ENCODE measurements at regions not wholly inside any gene's neighbourhood (a gene's known extent, or its start where the extent isn't known, plus 50 kb on each side); places are given as distances from the start of the nearest gene placed in this dataset.

DNA sequence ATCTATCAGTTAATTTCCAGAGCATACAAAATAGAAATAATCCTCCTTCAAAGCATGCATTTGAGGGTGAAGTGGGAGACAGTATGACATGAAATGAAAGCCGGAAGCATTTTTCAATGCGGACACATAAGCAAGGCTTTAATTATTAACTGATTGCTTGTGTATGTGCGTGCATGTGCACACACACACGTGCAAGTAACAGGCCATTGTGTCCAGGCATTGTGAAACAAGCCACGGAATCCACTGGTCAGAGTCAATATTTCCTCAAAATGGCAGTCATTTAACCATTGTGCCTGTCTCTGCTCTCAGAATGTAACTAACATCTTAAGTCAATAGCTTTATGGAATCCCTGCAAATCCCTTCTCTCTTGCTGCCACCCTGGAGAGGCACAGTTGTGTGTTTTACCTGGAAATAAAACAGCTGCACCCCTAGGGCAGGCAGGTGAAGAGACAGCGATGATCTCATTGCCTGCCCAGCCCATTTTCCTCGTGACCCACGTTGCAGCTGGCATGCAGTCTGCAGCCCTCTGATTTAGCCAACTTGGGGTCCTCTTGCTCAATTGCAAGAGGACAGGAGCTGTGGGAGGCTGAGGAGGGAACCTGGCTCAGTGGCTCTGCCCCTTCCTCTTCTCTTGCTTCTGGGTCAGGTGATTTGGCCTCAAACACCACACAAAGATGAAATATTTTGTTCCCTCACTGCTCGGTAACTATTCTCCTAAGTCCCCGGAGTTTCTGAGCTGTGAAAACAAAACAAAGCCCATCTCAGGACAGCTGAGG lies 500.9 kb upstream of the ZMIZ1 start:
- TF ChIP-seq POLR2A (IDR thresholded peaks at IDR 0.05) (no peak), CTCF (IDR thresholded peaks at IDR 0.05) (no peak)
- H3K4me3 ChIP-seq = no peak overlapping the region
- intact Hi-C loops (cut with DNase I) = no loop called here
- H3K27me3 ChIP-seq = no peaks in the 10 kb centered on the region
- no peak for DNase-seq
- H3K36me3 ChIP-seq = no peaks in the 10 kb centered on the region
- H3K27ac ChIP-seq = no peak overlapping the region
- H3K4me1 ChIP-seq = no peaks in the 10 kb centered on the region
- no peaks in the 10 kb centered on the region for H3K9me3 ChIP-seq
- WGBS (ENCODE audit: insufficient coverage, low coverage, low lambda C conversion rate, missing lambda C conversion rate) = 74% methylated on average over 10 of the region's 10 CpGs
- no peak for ATAC-seq

GRCh38 chr10:78568620-78569019 lies 500.1 kb upstream of the ZMIZ1 start:
- WGBS (ENCODE audit: insufficient coverage, low coverage, low lambda C conversion rate, missing lambda C conversion rate) = 57% methylated on average over 1 of the region's 2 CpGs
- ATAC-seq (no peak), DNase-seq (no peak)
- intact Hi-C loops (cut with DNase I) = no loop called here
- H3K36me3 ChIP-seq = no peaks in the 10 kb centered on the region
- no peak overlapping the region for H3K27ac ChIP-seq
- H3K9me3 ChIP-seq = no peaks in the 10 kb centered on the region
- TF ChIP-seq CTCF (IDR thresholded peaks at IDR 0.05) = no peak
- TF ChIP-seq POLR2A (IDR thresholded peaks at IDR 0.05) = no peak
- H3K27me3 ChIP-seq = no peaks in the 10 kb centered on the region
- H3K4me3 ChIP-seq = no peak overlapping the region
- no peaks in the 10 kb centered on the region for H3K4me1 ChIP-seq

- no peak for ATAC-seq
- no peaks in the 10 kb centered on the region for H3K9me3 ChIP-seq
- no peak overlapping the region for H3K27ac ChIP-seq
- TF ChIP-seq POLR2A (IDR thresholded peaks at IDR 0.05) (no peak), CTCF (IDR thresholded peaks at IDR 0.05) (no peak)
- no peaks in the 10 kb centered on the region for H3K36me3 ChIP-seq
- intact Hi-C loops (cut with DNase I) = no loop called here
- H3K27me3 ChIP-seq = no peaks in the 10 kb centered on the region
- no peak overlapping the region for H3K4me3 ChIP-seq
- no peak for DNase-seq
- WGBS (ENCODE audit: insufficient coverage, low coverage, low lambda C conversion rate, missing lambda C conversion rate) = no CpG with 5 or more reads among the region's 7 CpGs
- no peaks in the 10 kb centered on the region for H3K4me1 ChIP-seq
Observed at GRCh38 chr10:78570633-78571235, 498.0 kb upstream of the ZMIZ1 start.

DNA sequence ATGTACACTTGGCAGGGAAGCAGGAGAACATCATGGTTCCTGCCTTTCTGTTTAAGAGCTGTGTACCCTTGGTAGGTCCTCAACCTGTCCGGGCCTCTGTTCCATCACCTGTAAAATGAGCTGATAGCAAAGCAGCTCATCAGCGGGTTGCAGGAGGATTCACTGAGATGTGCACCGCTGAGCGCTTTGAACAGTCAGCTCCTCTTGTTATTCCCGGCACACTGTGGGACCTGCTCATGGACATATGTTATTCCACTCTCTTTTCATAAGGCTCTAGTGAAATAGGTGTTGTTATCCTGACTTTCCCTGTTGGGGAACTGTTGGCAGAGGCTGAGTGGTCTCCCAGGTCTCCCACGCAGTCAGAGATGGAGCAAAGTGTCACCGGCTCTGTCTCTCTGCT lies 497.5 kb upstream of the ZMIZ1 start:
- Histone ChIP-seq H3K27me3 (no peaks in the 10 kb centered on the region), H3K27ac (no peak overlapping the region), H3K36me3 (no peaks in the 10 kb centered on the region), H3K9me3 (no peaks in the 10 kb centered on the region), H3K4me1 (no peaks in the 10 kb centered on the region), H3K4me3 (no peak overlapping the region)
- 94% methylated on average over 6 of the region's 7 CpGs for WGBS (ENCODE audit: insufficient coverage, low coverage, low lambda C conversion rate, missing lambda C conversion rate)
- TF ChIP-seq POLR2A (IDR thresholded peaks at IDR 0.05) = no peak
- TF ChIP-seq CTCF (IDR thresholded peaks at IDR 0.05) = no peak
- intact Hi-C loops (cut with DNase I) = no loop called here
- no peak for DNase-seq
- no peak for ATAC-seq

All from right lobe of liver (tissue), 6 donors.